GM10266 (cell line): ENCODE measurements at regions not wholly inside any gene's neighbourhood (a gene's known extent, or its start where the extent isn't known, plus 50 kb on each side); places are given as distances from the start of the nearest gene placed in this dataset.

Source experiments
- DNase-seq: peaks from one replicate; pipeline ENCODE4 v3.0.0; 2012; ENCODE audit errors: extremely low spot score
- CTCF ChIP-seq: IDR thresholded peaks from 2 replicates; pipeline ENCODE4 v1.5.1; 2012; ENCODE audit warnings: mild to moderate bottlenecking, low read depth; ENCODE audit not compliant: control insufficient read depth, insufficient read depth; ENCODE audit errors: missing control alignments

GRCh38 chr10:123422261-123422660 is 243.9 kb upstream of the GPR26 start:
- DNase-seq, result no peak
- TF ChIP-seq CTCF, result no peak

- no peak for DNase-seq
- TF ChIP-seq CTCF, result no peak
Measured at GRCh38 chr10:123424537-123424936, 241.6 kb upstream of the GPR26 start.

GRCh38 chr10:123425680-123426079 is 240.5 kb upstream of the GPR26 start:
- no peak for DNase-seq
- no peak for TF ChIP-seq CTCF

- DNase-seq, result no peak
Measured at GRCh38 chr10:123427165-123427786, 238.9 kb upstream of the GPR26 start.

GRCh38 chr10:123428391-123428790 is 237.8 kb upstream of the GPR26 start:
- no peak for TF ChIP-seq CTCF

More at GRCh38 chr10:123427165-123427786, 238.9 kb upstream of the GPR26 start:
- no peak for TF ChIP-seq CTCF

GRCh38 chr10:123429706-123430221 is 236.4 kb upstream of the GPR26 start:
- no peak for TF ChIP-seq CTCF

More at GRCh38 chr10:123428391-123428790, 237.8 kb upstream of the GPR26 start:
- DNase-seq, result no peak

GRCh38 chr10:123433539-123433938 is 232.6 kb upstream of the GPR26 start:
- no peak for DNase-seq
- TF ChIP-seq CTCF, result no peak

More at GRCh38 chr10:123429706-123430221, 236.4 kb upstream of the GPR26 start:
- no peak for DNase-seq
